HepG2 (cell line): ENCODE measurements at regions not wholly inside any gene's neighbourhood (a gene's known extent, or its start where the extent isn't known, plus 50 kb on each side); places are given as distances from the start of the nearest gene placed in this dataset.
A peak's percentile ranks its signal among the peaks of the same experiment; 100 is the strongest.

ENCODE experiments used
- CTCF ChIP-seq: sonication (generic); formaldehyde crosslinking; IDR thresholded peaks from 2 replicates; pipeline ENCODE4 v1.5.0; 2020; ENCODE audit warnings: mild to moderate bottlenecking, missing genetic modification reagents, moderate library complexity
- DNMT3B ChIP-seq: conservative IDR thresholded peaks from 2 replicates; pipeline ENCODE4 v1.6.1; 2016; ENCODE audit warnings: missing biosample characterization, control low read depth
- HMG20A ChIP-seq: IDR thresholded peaks from 2 replicates; pipeline ENCODE4 v1.6.1; 2016; ENCODE audit warnings: borderline replicate concordance
- HNF1A ChIP-seq, 2 experiments: sonication (generic) in 1 of 2; formaldehyde crosslinking in 1 of 2; IDR thresholded peaks; 2 replicates each; pipeline versions ENCODE4 v1.4.0 to v1.6.1; 2016 to 2020; ENCODE audit warnings: borderline replicate concordance in 1 of 2, low read depth in 1 of 2, mild to moderate bottlenecking in 1 of 2, missing genetic modification reagents in 1 of 2
- MAFF ChIP-seq: IDR thresholded peaks from 2 replicates; pipeline ENCODE4 v1.6.1; 2011; ENCODE audit warnings: low read depth, low read length, improper control_type of control experiment
- MAX ChIP-seq: IDR thresholded peaks from 2 replicates; pipeline ENCODE4 v1.6.1; 2012; ENCODE audit warnings: inconsistent platforms
- PRDM15 ChIP-seq: sonication (generic); formaldehyde crosslinking; IDR thresholded peaks from 2 replicates; pipeline ENCODE4 v1.4.0; 2020; ENCODE audit warnings: missing genetic modification reagents
- SALL1 ChIP-seq: sonication (generic); formaldehyde crosslinking; IDR thresholded peaks from 2 replicates; pipeline ENCODE4 v1.8.0; 2022; ENCODE audit warnings: mild to moderate bottlenecking, missing genetic modification reagents
- SAP130 ChIP-seq: IDR thresholded peaks from 2 replicates; pipeline ENCODE4 v1.6.1; 2016; ENCODE audit warnings: low read depth
- SRY ChIP-seq: sonication (generic); formaldehyde crosslinking; IDR thresholded peaks from 2 replicates; pipeline ENCODE4 v1.8.0; 2022; ENCODE audit warnings: mild to moderate bottlenecking, missing genetic modification reagents
- TEAD3 ChIP-seq: optimal IDR thresholded peaks from 2 replicates; pipeline ENCODE3; 2016; ENCODE audit warnings: borderline replicate concordance
- ZNF543 ChIP-seq: sonication (generic); formaldehyde crosslinking; IDR thresholded peaks from 2 replicates; pipeline ENCODE4 v1.4.0; 2020; ENCODE audit warnings: mild to moderate bottlenecking, missing genetic modification reagents
- ZNF563 ChIP-seq: sonication (generic); formaldehyde crosslinking; IDR thresholded peaks from 2 replicates; pipeline ENCODE4 v1.8.0; 2022; ENCODE audit warnings: mild to moderate bottlenecking, moderate library complexity, missing genetic modification reagents
- ZNF574 ChIP-seq: sonication (generic); formaldehyde crosslinking; IDR thresholded peaks from 2 replicates; pipeline ENCODE4 v1.4.0; 2020; ENCODE audit warnings: missing genetic modification reagents

GRCh38 chr15:70584838-70585706, 178.3 kb downstream of the UACA start (continued):
- no peak for TF ChIP-seq HNF1A (IDR thresholded peaks at IDR 0.05; ENCODE audit: low read depth)
- TF ChIP-seq HNF1A (CRISPR knock-in tag; IDR thresholded peaks at IDR 0.05; ENCODE audit: borderline replicate concordance): 0 out of 2 replicates have a peak, but pooled peaks have one; percentile 30
- TF ChIP-seq DNMT3B: no peak
- TF ChIP-seq MAX: peak; percentile 27; the same call in 1 of the 2 replicates
- no peak for TF ChIP-seq SRY (CRISPR knock-in tag)
- 0 out of 2 replicates have a peak, but pooled peaks have one; percentile 7 for TF ChIP-seq MAFF
- TF ChIP-seq ZNF574 (CRISPR knock-in tag): peak; percentile 44
- TF ChIP-seq TEAD3 (CRISPR knock-in tag): peak; percentile 87
- TF ChIP-seq SAP130 (CRISPR knock-in tag): peak; percentile 45; the same call in 1 of the 2 replicates
- peak; percentile 57; the same call in 1 of the 2 replicates for TF ChIP-seq SALL1
- peak; percentile 84 for TF ChIP-seq CTCF (CRISPR knock-in tag)
- no peak for TF ChIP-seq PRDM15 (CRISPR knock-in tag)
- 0 out of 2 replicates have a peak, but pooled peaks have one; percentile 36 for TF ChIP-seq ZNF543 (CRISPR knock-in tag)
- peak; percentile 23; the same call in 1 of the 2 replicates for TF ChIP-seq ZNF563 (CRISPR knock-in tag)
- TF ChIP-seq HMG20A: peak; percentile 60; the same call in 1 of the 2 replicates
